SK-N-SH (cell line): ENCODE measurements at regions not wholly inside any gene's neighbourhood (a gene's known extent, or its start where the extent isn't known, plus 50 kb on each side); places are given as distances from the start of the nearest gene placed in this dataset.

Experiments used
- CTCF ChIA-PET: fragments of 300-600, 350-600 bp; formaldehyde crosslinking; extraction: SDS; loops from one replicate; lab custom pipeline; 2021; lab: Yijun Ruan, JAX
- POLR2A ChIA-PET: fragments of 350-600 bp; sonication (Branson Sonifier 250); formaldehyde crosslinking; extraction: SDS; loops from one replicate; lab custom pipeline; 2020; ENCODE audit warnings: antibody characterized with exemption, inconsistent platforms; lab: Yijun Ruan, JAX
- DNase-seq: peaks from one replicate; pipeline ENCODE4 v3.0.0; 2012
- H2AFZ ChIP-seq: fragments of 200-600 bp; sonication (generic); 2 replicates; pipeline ENCODE4 v1.8.1; 2016; ENCODE audit warnings: antibody characterized with exemption, mild to moderate bottlenecking, low read depth
- H3F3A ChIP-seq: fragments of 200-600 bp; sonication (generic); replicated peaks from 2 replicates; pipeline ENCODE3; 2016; ENCODE audit warnings: antibody characterized with exemption, mild to moderate bottlenecking; ENCODE audit not compliant: insufficient read depth
- H3K27ac ChIP-seq, 2 experiments: fragments of 200-500 bp in 1 of 2; fragments of 200-600 bp in 1 of 2; sonication (Bioruptor generic) in 1 of 2; sonication (generic), shearing (Covaris generic) in 1 of 2; 2 replicates each; pipeline versions ENCODE4 v1.5.1 to v1.6.1; 2014 to 2016; ENCODE audit warnings: low read depth in 2 of 2, inconsistent platforms in 1 of 2, low read length in 1 of 2, mild to moderate bottlenecking in 1 of 2, mixed read lengths in 1 of 2
- H3K27me3 ChIP-seq: fragments of 200-600 bp; sonication (generic), shearing (Covaris generic); 2 replicates; pipeline ENCODE4 v1.6.1; 2016; ENCODE audit warnings: mixed run types; ENCODE audit not compliant: insufficient read depth
- H3K36me3 ChIP-seq, 2 experiments: fragments of 200-500 bp in 1 of 2; fragments of 200-600 bp in 1 of 2; sonication (Bioruptor generic) in 1 of 2; sonication (generic) in 1 of 2; replicated peaks in 1 of 2; 2 replicates each; pipeline versions ENCODE3 to v1.5.1; 2014 to 2016; ENCODE audit warnings: low read length in 1 of 2, mild to moderate bottlenecking in 1 of 2; ENCODE audit not compliant: insufficient read depth in 2 of 2, control insufficient read depth in 1 of 2
- H3K4me1 ChIP-seq, 2 experiments: fragments of 200-500 bp in 1 of 2; fragments of 200-600 bp in 1 of 2; sonication (Bioruptor generic) in 1 of 2; sonication (generic), shearing (Covaris generic) in 1 of 2; 2 replicates each; pipeline versions ENCODE4 v1.5.1 to v1.6.1; 2014 to 2016; ENCODE audit warnings: low read depth in 1 of 2, low read length in 1 of 2, mixed run types in 1 of 2; ENCODE audit not compliant: insufficient read depth in 2 of 2, control insufficient read depth in 1 of 2
- H3K4me2 ChIP-seq: fragments of 200-600 bp; sonication (generic), shearing (Covaris generic); 2 replicates; pipeline ENCODE4 v1.6.1; 2017; ENCODE audit warnings: mixed run types
- H3K4me3 ChIP-seq, 2 experiments: fragments of 200-500 bp in 1 of 2; fragments of 200-600 bp in 1 of 2; sonication (Bioruptor generic) in 1 of 2; sonication (generic), shearing (Covaris generic) in 1 of 2; 2 replicates each; pipeline versions ENCODE4 v1.5.1 to v1.8.1; 2014 to 2016; ENCODE audit warnings: low read depth in 2 of 2, inconsistent platforms in 1 of 2, low read length in 1 of 2, mild to moderate bottlenecking in 1 of 2, mixed read lengths in 1 of 2, moderate library complexity in 1 of 2
- H3K79me2 ChIP-seq: fragments of 200-600 bp; sonication (generic); 2 replicates; pipeline ENCODE4 v1.8.1; 2017; ENCODE audit warnings: mild to moderate bottlenecking; ENCODE audit not compliant: insufficient read depth
- H3K9ac ChIP-seq: fragments of 200-600 bp; sonication (generic); 2 replicates; pipeline ENCODE4 v1.6.1; 2017; ENCODE audit warnings: mixed run types
- H3K9me2 ChIP-seq: fragments of 200-600 bp; sonication (generic); 2 replicates; pipeline ENCODE4 v1.6.1; 2017; ENCODE audit warnings: mixed run types
- H3K9me3 ChIP-seq: fragments of 200-600 bp; sonication (generic); 2 replicates; pipeline ENCODE4 v1.6.1; 2017; ENCODE audit warnings: mixed run types, mild to moderate bottlenecking, moderate library complexity
- H4K20me1 ChIP-seq: fragments of 200-600 bp; sonication (generic); 2 replicates; pipeline ENCODE4 v1.6.1; 2017; ENCODE audit warnings: mild to moderate bottlenecking, mixed run types; ENCODE audit not compliant: insufficient read depth
- FOXM1 ChIP-seq: IDR thresholded peaks from 2 replicates; pipeline ENCODE4 v1.4.0; 2012; ENCODE audit warnings: low read depth, mild to moderate bottlenecking
- GATA2 ChIP-seq: sonication (generic); formaldehyde crosslinking; IDR thresholded peaks from 2 replicates; pipeline ENCODE4 v1.5.0; 2020; ENCODE audit warnings: mild to moderate bottlenecking, missing genetic modification reagents
- JUND ChIP-seq: IDR thresholded peaks from 2 replicates; pipeline ENCODE4 v1.4.0; 2012
- MEF2A ChIP-seq: IDR thresholded peaks from 2 replicates; pipeline ENCODE4 v1.4.0; 2012; ENCODE audit warnings: low read depth, borderline replicate concordance
- MXI1 ChIP-seq: IDR thresholded peaks from 2 replicates; pipeline ENCODE4 v1.6.1; 2012; ENCODE audit warnings: mild to moderate bottlenecking, low read depth, low read length, improper control_type of control experiment
- NFIC ChIP-seq: IDR thresholded peaks from 2 replicates; pipeline ENCODE4 v1.4.0; 2012; ENCODE audit warnings: borderline replicate concordance
- REST ChIP-seq: IDR thresholded peaks from 2 replicates; pipeline ENCODE4 v1.6.1; 2012; ENCODE audit warnings: mild to moderate bottlenecking, low read depth, low read length, moderate library complexity
- TAF1 ChIP-seq: IDR thresholded peaks from 2 replicates; pipeline ENCODE4 v1.6.1; 2012; ENCODE audit warnings: low read depth, mild to moderate bottlenecking, low read length, moderate library complexity, borderline replicate concordance
- USF1 ChIP-seq: IDR thresholded peaks from 2 replicates; pipeline ENCODE4 v1.4.0; 2012; ENCODE audit warnings: low read depth, borderline replicate concordance
- WGBS: methylation state at CpG from one replicate; pipeline ENCODE4 v1.1.6; 2017; ENCODE audit warnings: low lambda C conversion rate; 5-methylcytosine and 5-hydroxymethylcytosine counted together

- DNase-seq: no peak
- no peaks in the 10 kb centered on the region for H3K9me2 ChIP-seq
- no peaks in the 10 kb centered on the region for H3K79me2 ChIP-seq
- no peaks in the 10 kb centered on the region for H3K27me3 ChIP-seq
- TF ChIP-seq NFIC: no peak
- TF ChIP-seq FOXM1: no peak
- no peak for TF ChIP-seq TAF1
- no peak for TF ChIP-seq MEF2A
- no peak for TF ChIP-seq USF1
- ChIA-PET POLR2A (no interaction called here), CTCF (no interaction called here)
- H3K4me3 ChIP-seq: no peak overlapping the region
- H3K4me1 ChIP-seq: no peaks in the 10 kb centered on the region
- WGBS: 78% methylated on average over 3 of the region's 3 CpGs
- H3K9me3 ChIP-seq: no peaks in the 10 kb centered on the region
- H3K36me3 ChIP-seq: no peaks in the 10 kb centered on the region
- no peak overlapping the region for H2AFZ ChIP-seq
- H3F3A ChIP-seq: no peaks in the 10 kb centered on the region
- H3K4me2 ChIP-seq: no peak overlapping the region
- no peak overlapping the region for H3K9ac ChIP-seq
- no peaks in the 10 kb centered on the region for H4K20me1 ChIP-seq
- H3K27ac ChIP-seq: no peak overlapping the region
Observed at GRCh38 chr18:43531438-43531837, 254.1 kb upstream of the SYT4 start.

DNA sequence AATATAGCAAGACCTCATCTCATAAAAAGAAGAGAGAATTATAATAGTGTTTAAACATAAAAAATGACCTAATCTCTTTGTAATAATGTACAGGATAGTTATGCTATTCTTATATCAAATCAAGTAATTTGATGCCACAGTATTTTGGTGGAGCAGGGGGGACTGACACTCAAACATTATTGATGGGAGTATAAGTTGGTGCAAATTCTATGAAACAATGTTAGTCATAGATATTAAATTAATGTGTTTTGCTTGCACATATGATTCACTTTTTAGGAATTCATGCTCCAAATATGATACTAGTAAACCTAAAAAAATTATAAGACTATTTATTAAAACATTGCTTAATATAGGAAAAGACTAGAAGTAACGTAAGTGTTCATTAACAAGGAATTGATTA, 256.1 kb upstream of the SYT4 start:
- no peak for TF ChIP-seq MEF2A
- no peak for TF ChIP-seq TAF1
- TF ChIP-seq REST: no peak
- TF ChIP-seq GATA2 (CRISPR knock-in tag): no peak
- no peak for TF ChIP-seq MXI1
- no peak for TF ChIP-seq JUND
- TF ChIP-seq, all 33 proteins: peak for 0
- Histone ChIP-seq H3K36me3 (no peaks in the 10 kb centered on the region), H3K9ac (no peak overlapping the region), H3K9me3 (no peaks in the 10 kb centered on the region), H3K79me2 (no peaks in the 10 kb centered on the region), H3F3A (no peaks in the 10 kb centered on the region), H3K4me3 (no peak overlapping the region), H3K4me1 (no peaks in the 10 kb centered on the region), H3K27ac (no peak overlapping the region), H3K9me2 (no peaks in the 10 kb centered on the region), H3K4me2 (no peak overlapping the region), H2AFZ (no peak overlapping the region), H4K20me1 (no peaks in the 10 kb centered on the region), H3K27me3 (no peaks in the 10 kb centered on the region)
- WGBS: 58% methylated on average over 1 of the region's 1 CpG
- POLR2A ChIA-PET: no interaction called here
- DNase-seq: no peak
- CTCF ChIA-PET: no interaction called here
